GM21381 (cell line): ENCODE measurements at regions not wholly inside any gene's neighbourhood (a gene's known extent, or its start where the extent isn't known, plus 50 kb on each side); places are given as distances from the start of the nearest gene placed in this dataset.
"Not testable (repeated sequence)": the region's sequence is repeated elsewhere in the genome, so short reads cannot be mapped to it uniquely, and the experiment has no call there.

ENCODE experiments used
- ATAC-seq: cut with Tn5 transposase; IDR thresholded peaks from one replicate; pipeline ENCODE4 v1.9.1; 2021; ENCODE audit warnings: mild to moderate bottlenecking, moderate library complexity; ENCODE audit not compliant: unreplicated experiment

DNA sequence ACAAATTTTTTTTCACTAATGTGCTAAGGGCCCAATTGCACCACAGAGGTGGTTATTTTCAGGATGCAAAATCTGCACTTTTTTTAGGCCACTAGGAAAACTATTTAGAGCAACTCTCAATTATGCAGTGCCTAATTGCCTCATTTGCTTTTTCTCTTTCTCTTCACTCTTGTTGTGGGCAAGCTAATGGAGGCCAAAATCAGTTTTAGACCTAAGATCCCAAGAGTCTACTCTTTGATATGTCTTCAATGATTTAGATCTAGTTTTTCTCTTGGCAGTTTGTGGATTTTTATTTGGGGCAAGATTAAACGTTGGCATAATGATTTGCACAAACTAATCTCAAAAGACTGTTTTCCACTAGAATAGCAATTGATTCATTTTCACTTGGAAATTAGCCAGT is 1996.9 kb downstream of the LRRC4C start:
- ATAC-seq: no peak

DNA sequence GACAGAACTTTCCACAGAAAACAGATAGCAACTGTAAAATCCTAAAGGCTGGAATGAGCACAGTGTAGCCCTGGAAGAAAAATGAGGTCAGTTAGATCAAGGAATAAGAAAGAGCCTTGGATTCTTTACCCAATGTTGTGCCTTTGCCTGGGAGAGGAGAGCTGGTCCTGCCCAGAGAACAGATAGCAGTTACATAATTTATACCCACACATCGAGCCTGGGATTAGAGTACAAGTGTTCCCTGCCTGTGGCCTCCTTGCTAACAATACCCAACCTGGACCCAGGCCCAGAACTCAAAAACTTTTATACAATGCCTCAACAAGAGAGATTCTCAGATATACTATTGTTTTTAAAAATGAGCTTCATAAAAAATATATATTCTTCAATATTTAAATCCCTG is 1998.4 kb downstream of the LRRC4C start:
- no peak for ATAC-seq

GRCh38 chr11:39459606-39460005 is 1999.8 kb downstream of the LRRC4C start:
- ATAC-seq: no peak

- ATAC-seq: no peak
Measured at GRCh38 chr11:39458481-39458880, 2001.0 kb downstream of the LRRC4C start.

GRCh38 chr11:39443424-39444022 is 2015.9 kb downstream of the LRRC4C start:
- no peak for ATAC-seq

DNA sequence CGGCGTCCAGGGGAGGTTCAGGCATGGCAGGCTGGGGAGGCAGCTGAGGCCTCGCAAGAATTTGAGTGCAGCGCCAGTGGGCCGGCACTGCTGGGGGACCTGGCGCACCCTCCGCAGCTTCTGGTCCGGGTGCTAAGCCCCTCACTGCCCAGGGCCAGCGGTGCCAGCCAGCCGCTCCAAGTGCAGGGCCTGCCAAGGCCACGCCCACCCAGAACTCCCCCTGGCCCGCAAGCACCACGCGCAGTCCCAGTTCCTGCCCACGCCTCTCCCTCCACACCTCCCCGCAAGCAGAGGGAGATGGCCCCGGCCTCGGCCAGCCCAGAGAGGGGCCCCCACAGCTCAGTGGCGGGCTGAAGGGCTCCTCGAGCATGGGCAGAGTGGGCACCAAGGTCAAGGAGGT is 2017.3 kb downstream of the LRRC4C start:
- no peak for ATAC-seq

- ATAC-seq: no peak
Measured at GRCh38 chr11:39435641-39436040, 2023.8 kb downstream of the LRRC4C start.

GRCh38 chr11:39434466-39434865 is 2025.0 kb downstream of the LRRC4C start:
- ATAC-seq: no peak

DNA sequence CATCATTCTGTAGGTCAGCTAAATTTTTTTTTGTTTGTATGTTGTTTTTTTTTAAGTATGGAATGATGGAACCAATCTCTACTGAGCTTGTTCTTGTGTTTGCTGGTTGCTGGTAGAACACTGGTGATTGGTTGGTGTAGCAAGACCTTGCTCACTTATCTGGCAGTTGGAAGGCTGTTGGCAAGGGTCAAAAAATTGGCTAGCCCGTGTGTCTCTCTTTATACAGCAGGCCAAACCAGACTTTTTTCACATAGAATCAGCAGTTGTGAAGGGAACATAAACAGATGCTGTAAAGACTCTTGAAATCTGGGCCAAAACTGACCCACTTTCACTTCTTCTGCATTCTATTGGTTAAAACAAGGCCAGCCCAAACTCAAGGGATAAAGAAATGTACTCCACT is 2026.5 kb downstream of the LRRC4C start:
- ATAC-seq: no peak

GRCh38 chr11:39425226-39425625 is 2034.2 kb downstream of the LRRC4C start:
- no peak for ATAC-seq

GRCh38 chr11:39412117-39412516 is 2047.3 kb downstream of the LRRC4C start:
- no peak for ATAC-seq

- no peak for ATAC-seq
Measured at GRCh38 chr11:39385911-39386310, 2073.5 kb downstream of the LRRC4C start.

- ATAC-seq: no peak
Measured at GRCh38 chr11:39374963-39375698, 2084.3 kb downstream of the LRRC4C start.

GRCh38 chr11:39367534-39367933 is 2091.9 kb downstream of the LRRC4C start:
- ATAC-seq: no peak

- no peak for ATAC-seq
Measured at GRCh38 chr11:39365809-39366436, 2093.5 kb downstream of the LRRC4C start.

DNA sequence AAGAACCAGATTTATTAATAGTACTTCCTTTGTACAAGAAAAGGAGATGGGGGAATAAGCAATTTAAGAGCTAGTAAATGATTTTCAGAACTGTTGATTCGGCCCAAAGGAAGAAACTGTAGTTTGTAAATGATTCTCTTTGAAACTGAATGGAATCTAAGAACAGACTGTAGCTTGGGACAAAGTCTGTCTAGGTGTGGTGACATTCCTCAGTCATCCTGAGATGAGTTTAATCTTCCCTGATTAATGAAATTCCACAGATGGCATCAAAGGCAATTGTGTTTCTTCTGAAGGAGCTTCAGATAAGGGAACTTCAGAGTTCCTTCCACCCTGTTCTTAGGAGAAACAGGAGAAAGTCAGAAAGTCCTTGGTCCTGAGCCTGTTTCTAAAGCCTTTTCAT is 2095.9 kb downstream of the LRRC4C start:
- no peak for ATAC-seq

- no peak for ATAC-seq
Measured at GRCh38 chr11:39361557-39361956, 2097.9 kb downstream of the LRRC4C start.

GRCh38 chr11:39345834-39346442 is 2113.5 kb downstream of the LRRC4C start:
- ATAC-seq: no peak

GRCh38 chr11:39341461-39341860 is 2118.0 kb downstream of the LRRC4C start:
- ATAC-seq: no peak

DNA sequence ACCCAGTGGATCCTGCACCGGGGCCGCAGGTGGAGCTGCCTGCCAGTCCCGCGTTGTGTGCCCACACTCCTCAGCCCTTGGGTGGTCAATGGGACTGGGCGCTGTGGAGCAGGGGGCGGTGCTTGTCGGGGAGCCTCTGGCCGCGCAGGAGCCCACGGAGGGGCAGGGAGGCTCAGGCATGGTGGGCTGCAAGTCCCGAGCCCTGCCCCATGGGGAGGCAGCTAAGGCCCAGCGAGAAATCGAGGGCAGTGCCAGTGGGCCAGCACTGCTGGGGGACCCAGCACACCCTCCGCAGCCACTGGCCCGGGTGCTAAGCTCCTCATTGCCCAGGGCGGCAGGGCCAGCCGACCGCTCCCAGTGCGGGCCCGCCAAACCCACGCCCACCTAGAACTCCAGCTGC is 2126.4 kb downstream of the LRRC4C start:
- ATAC-seq: not testable (repeated sequence)

DNA sequence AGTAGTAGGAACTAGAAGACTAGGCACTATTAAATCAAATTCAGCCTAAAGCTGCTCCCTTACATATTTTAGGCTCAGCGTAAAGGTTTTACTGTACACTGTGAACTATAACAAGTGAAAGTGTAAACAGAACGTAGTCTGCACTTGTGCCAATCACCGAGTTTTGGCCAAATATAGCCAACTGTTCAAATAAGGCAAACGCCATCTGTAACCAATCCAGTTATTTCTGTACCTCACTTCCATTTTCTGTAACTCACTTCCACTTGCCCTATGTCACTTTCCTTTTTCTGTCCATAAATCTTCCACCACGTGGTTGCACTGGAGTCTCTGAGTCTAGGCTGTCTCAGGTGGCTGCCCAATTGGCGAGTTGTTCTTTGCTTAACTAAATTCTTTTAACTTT is 2132.2 kb downstream of the LRRC4C start:
- ATAC-seq: no peak

- ATAC-seq: not testable (repeated sequence)
Measured at GRCh38 chr11:39311888-39312287, 2147.6 kb downstream of the LRRC4C start.
